H9 (cell line): ENCODE measurements at regions not wholly inside any gene's neighbourhood (a gene's known extent, or its start where the extent isn't known, plus 50 kb on each side); places are given as distances from the start of the nearest gene placed in this dataset.
A peak's percentile ranks its signal among the peaks of the same experiment; 100 is the strongest.

Experiments used
- DNase-seq: peaks from one replicate; pipeline ENCODE4 v3.0.0-alpha.2; 2017
- H2AFZ ChIP-seq: one replicate; pipeline ENCODE4 v1.6.1; 2013; ENCODE audit warnings: mild to moderate bottlenecking, low read length, control low read depth, moderate library complexity
- H2AK5ac ChIP-seq: 2 replicates; pipeline ENCODE4 v1.6.1; 2013; ENCODE audit warnings: low read length, control low read depth, mixed read lengths; ENCODE audit not compliant: insufficient read length
- H2BK120ac ChIP-seq: one replicate; pipeline ENCODE4 v1.6.1; 2013; ENCODE audit warnings: low read depth, mild to moderate bottlenecking, low read length, control low read depth, inconsistent platforms; ENCODE audit not compliant: poor library complexity, severe bottlenecking
- H2BK12ac ChIP-seq: 2 replicates; pipeline ENCODE4 v1.6.1; 2013; ENCODE audit warnings: low read length, control low read depth, mixed read lengths, low read depth; ENCODE audit not compliant: insufficient read length
- H2BK15ac ChIP-seq: 2 replicates; pipeline ENCODE4 v1.6.1; 2013; ENCODE audit warnings: low read depth, low read length, control low read depth
- H2BK20ac ChIP-seq: one replicate; pipeline ENCODE4 v1.6.1; 2013; ENCODE audit warnings: low read depth, mild to moderate bottlenecking, low read length, control low read depth, inconsistent platforms; ENCODE audit not compliant: poor library complexity, severe bottlenecking
- H2BK5ac ChIP-seq: 2 replicates; pipeline ENCODE4 v1.6.1; 2013; ENCODE audit warnings: low read length, control low read depth, mixed read lengths; ENCODE audit not compliant: insufficient read length
- H3K14ac ChIP-seq: 2 replicates; pipeline ENCODE4 v1.6.1; 2013; ENCODE audit warnings: low read length, control low read depth; ENCODE audit not compliant: insufficient read depth
- H3K18ac ChIP-seq: 2 replicates; pipeline ENCODE4 v1.6.1; 2013; ENCODE audit warnings: low read depth, mild to moderate bottlenecking, mixed read lengths, low read length, control low read depth; ENCODE audit not compliant: insufficient read length
- H3K23ac ChIP-seq: 2 replicates; pipeline ENCODE4 v1.6.1; 2013; ENCODE audit warnings: low read length, control low read depth, mixed read lengths, low read depth; ENCODE audit not compliant: insufficient read length
- H3K23me2 ChIP-seq: 2 replicates; pipeline ENCODE4 v1.6.1; 2013; ENCODE audit warnings: low read depth, mild to moderate bottlenecking, mixed read lengths, low read length, control low read depth; ENCODE audit not compliant: insufficient read length, poor library complexity, severe bottlenecking
- H3K27ac ChIP-seq: 2 replicates; pipeline ENCODE4 v1.5.1; 2013; ENCODE audit warnings: low read length, control low read depth, mixed read lengths, low read depth; ENCODE audit not compliant: insufficient read length
- H3K27me3 ChIP-seq: 2 replicates; pipeline ENCODE4 v1.6.1; 2013; ENCODE audit warnings: low read length, control low read depth, inconsistent platforms; ENCODE audit not compliant: insufficient read depth
- H3K4ac ChIP-seq: 2 replicates; pipeline ENCODE4 v1.6.1; 2013; ENCODE audit warnings: low read depth, mild to moderate bottlenecking, control low read depth, inconsistent platforms, low read length, moderate library complexity
- H3K4me1 ChIP-seq: 2 replicates; pipeline ENCODE4 v1.6.1; 2013; ENCODE audit warnings: low read length, control low read depth, inconsistent platforms; ENCODE audit not compliant: insufficient read depth
- H3K4me2 ChIP-seq: 2 replicates; pipeline ENCODE4 v1.6.1; 2013; ENCODE audit warnings: low read length, control low read depth, mixed read lengths; ENCODE audit not compliant: insufficient read length, insufficient read depth
- H3K56ac ChIP-seq: 2 replicates; pipeline ENCODE4 v1.6.1; 2013; ENCODE audit warnings: low read depth, mild to moderate bottlenecking, mixed read lengths, low read length, control low read depth; ENCODE audit not compliant: insufficient read length
- H3K79me1 ChIP-seq: 2 replicates; pipeline ENCODE4 v1.6.1; 2013; ENCODE audit warnings: low read depth, mild to moderate bottlenecking, moderate library complexity, low read length, control low read depth, inconsistent platforms; ENCODE audit not compliant: insufficient read depth, poor library complexity, severe bottlenecking
- H3K79me2 ChIP-seq: 2 replicates; pipeline ENCODE4 v1.6.1; 2013; ENCODE audit warnings: low read length, control low read depth, inconsistent platforms; ENCODE audit not compliant: insufficient read depth
- H3K9ac ChIP-seq: 2 replicates; pipeline ENCODE4 v1.6.1; 2013; ENCODE audit warnings: low read length, control low read depth, mixed read lengths; ENCODE audit not compliant: insufficient read length; ENCODE audit errors: extremely low read depth
- H3K9me3 ChIP-seq: one replicate; pipeline ENCODE4 v1.6.1; 2013; ENCODE audit warnings: low read depth, low read length, inconsistent platforms; ENCODE audit not compliant: control insufficient read depth
- H3T11ph ChIP-seq: one replicate; pipeline ENCODE4 v1.6.1; 2013; ENCODE audit warnings: mild to moderate bottlenecking, low read length, control low read depth, inconsistent platforms
- H4K20me1 ChIP-seq: one replicate; pipeline ENCODE4 v1.6.1; 2013; ENCODE audit not compliant: control insufficient read depth, insufficient read length, insufficient read depth
- H4K5ac ChIP-seq: 2 replicates; pipeline ENCODE4 v1.6.1; 2013; ENCODE audit warnings: low read depth, mild to moderate bottlenecking, mixed read lengths, low read length, control low read depth; ENCODE audit not compliant: insufficient read length
- H4K8ac ChIP-seq: replicated peaks from 2 replicates; pipeline ENCODE4 v1.6.1; 2013; ENCODE audit warnings: low read length, control low read depth, mixed read lengths, low read depth; ENCODE audit not compliant: insufficient read length
- H4K91ac ChIP-seq: 2 replicates; pipeline ENCODE4 v1.6.1; 2013; ENCODE audit warnings: low read depth, mild to moderate bottlenecking, moderate library complexity, mixed read lengths, low read length, control low read depth; ENCODE audit not compliant: insufficient read length
- H3K27ac Mint-ChIP-seq, 3 experiments: 2 replicates in 2 of 3; 3 replicates in 1 of 3; pipeline ENCODE4 v1.8.0; 2020 to 2021; ENCODE audit warnings: mixed read lengths in 3 of 3, mild to moderate bottlenecking in 1 of 3, moderate library complexity in 1 of 3
- H3K27me3 Mint-ChIP-seq: 2 replicates; pipeline ENCODE4 v1.8.0; 2021; ENCODE audit warnings: low read depth, mild to moderate bottlenecking, moderate library complexity, mixed read lengths
- H3K36me3 Mint-ChIP-seq, 3 experiments: 2 replicates in 2 of 3; 3 replicates in 1 of 3; pipeline ENCODE4 v1.8.0; 2020 to 2021; ENCODE audit warnings: low read depth in 3 of 3, mixed read lengths in 3 of 3; ENCODE audit not compliant: insufficient read depth in 1 of 3
- H3K4me1 Mint-ChIP-seq, 2 experiments: 2 replicates each; pipeline ENCODE4 v1.8.0; 2020; ENCODE audit warnings: mixed read lengths in 2 of 2
- H3K4me3 Mint-ChIP-seq, 2 experiments: 2 replicates in 1 of 2; 3 replicates in 1 of 2; pipeline ENCODE4 v1.8.0; 2020 to 2021; ENCODE audit warnings: mild to moderate bottlenecking in 2 of 2, mixed read lengths in 2 of 2, moderate library complexity in 1 of 2
- H3K9me3 Mint-ChIP-seq, 2 experiments: 2 replicates in 1 of 2; 3 replicates in 1 of 2; pipeline ENCODE4 v1.8.0; 2020; ENCODE audit warnings: mild to moderate bottlenecking in 2 of 2, mixed read lengths in 2 of 2, moderate library complexity in 1 of 2
- WGBS: extraction: QIAGEN DNeasy Blood & Tissue Kit; methylation state at CpG from one replicate; pipeline ENCODE4 v1.1.7; 2013; ENCODE audit warnings: missing lambda C conversion rate, low lambda C conversion rate, mixed read lengths; ENCODE audit not compliant: insufficient read length; ENCODE audit errors: extremely low coverage; 5-methylcytosine and 5-hydroxymethylcytosine counted together
- TF ChIP-seq, protein P1 (sequence below): fragments of 200-600 bp; sonication (generic); conservative IDR thresholded peaks from 3 replicates; pipeline ENCODE4 v1.8.0; 2021; ENCODE audit warnings: antibody characterized with exemption, mild to moderate bottlenecking

DNA sequence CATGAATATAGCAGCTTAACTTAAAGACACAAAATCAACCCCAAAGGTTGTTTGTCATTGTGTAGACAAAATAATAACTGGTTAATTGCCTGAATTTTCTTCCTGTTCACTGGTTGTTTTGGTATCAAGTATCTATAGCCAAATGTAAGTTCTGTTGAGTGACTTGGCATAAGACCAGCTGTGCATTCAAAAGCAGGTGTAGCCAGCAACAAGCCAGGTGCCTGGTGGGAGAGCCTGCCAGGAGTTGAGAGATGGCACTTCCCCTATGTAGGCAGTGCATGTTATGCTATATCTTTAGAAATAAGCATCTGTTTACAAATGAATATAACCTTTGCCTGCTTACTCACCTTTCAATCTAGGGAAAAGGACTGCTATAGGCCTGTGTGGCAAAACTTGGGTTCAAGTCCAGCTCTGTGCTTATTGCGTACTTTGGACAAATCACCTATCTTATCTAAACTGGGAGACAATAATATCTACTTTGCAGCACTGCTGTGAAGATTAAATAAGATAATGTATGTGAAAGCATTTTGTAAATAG lies 84.9 kb upstream of the TBL1XR1 start:
- Histone ChIP-seq H3K14ac (no peak overlapping the region), H2AFZ (no peak overlapping the region), H4K8ac (no peak overlapping the region), H2BK20ac (no peak overlapping the region), H3K79me2 (no peaks in the 10 kb centered on the region), H2BK5ac (no peak overlapping the region), H2BK12ac (no peak overlapping the region), H3K79me1 (no peaks in the 10 kb centered on the region), H3K27ac (no peak overlapping the region), H3K23ac (no peak overlapping the region), H3K18ac (no peak overlapping the region), H2BK15ac (no peak overlapping the region), H2BK120ac (no peak overlapping the region), H4K91ac (no peak overlapping the region), H3K4me2 (no peak overlapping the region), H3T11ph (no peak overlapping the region), H3K9ac (no peak overlapping the region), H3K56ac (no peak overlapping the region), H3K9me3 (no peaks in the 10 kb centered on the region), H3K4me1 (peaks cover 5% of the 10 kb centered on the region; the same call in 1 of the 2 replicates), H2AK5ac (no peak overlapping the region), H3K4ac (no peak overlapping the region), H3K23me2 (no peaks in the 10 kb centered on the region), H4K20me1 (no peaks in the 10 kb centered on the region), H3K27me3 (no peaks in the 10 kb centered on the region), H4K5ac (no peak overlapping the region)
- Mint-ChIP-seq H3K27me3 (peaks cover 2% of the 10 kb centered on the region), H3K27ac (peak overlapping the region in 2 of 3 experiments; percentile 42 to 47; a peak in 2 of 7 replicates), H3K9me3 (no peaks in the 10 kb centered on the region; a peak in 3 of 5 replicates), H3K36me3 (no peaks in the 10 kb centered on the region; a peak in 1 of 7 replicates), H3K4me3 (no peak overlapping the region), H3K4me1 (peaks cover 41 to 43% of the 10 kb centered on the region in 2 experiments)
- no CpG with 5 or more reads among the region's 1 CpG for WGBS
- no peak for DNase-seq
- TF ChIP-seq, protein P1, sequence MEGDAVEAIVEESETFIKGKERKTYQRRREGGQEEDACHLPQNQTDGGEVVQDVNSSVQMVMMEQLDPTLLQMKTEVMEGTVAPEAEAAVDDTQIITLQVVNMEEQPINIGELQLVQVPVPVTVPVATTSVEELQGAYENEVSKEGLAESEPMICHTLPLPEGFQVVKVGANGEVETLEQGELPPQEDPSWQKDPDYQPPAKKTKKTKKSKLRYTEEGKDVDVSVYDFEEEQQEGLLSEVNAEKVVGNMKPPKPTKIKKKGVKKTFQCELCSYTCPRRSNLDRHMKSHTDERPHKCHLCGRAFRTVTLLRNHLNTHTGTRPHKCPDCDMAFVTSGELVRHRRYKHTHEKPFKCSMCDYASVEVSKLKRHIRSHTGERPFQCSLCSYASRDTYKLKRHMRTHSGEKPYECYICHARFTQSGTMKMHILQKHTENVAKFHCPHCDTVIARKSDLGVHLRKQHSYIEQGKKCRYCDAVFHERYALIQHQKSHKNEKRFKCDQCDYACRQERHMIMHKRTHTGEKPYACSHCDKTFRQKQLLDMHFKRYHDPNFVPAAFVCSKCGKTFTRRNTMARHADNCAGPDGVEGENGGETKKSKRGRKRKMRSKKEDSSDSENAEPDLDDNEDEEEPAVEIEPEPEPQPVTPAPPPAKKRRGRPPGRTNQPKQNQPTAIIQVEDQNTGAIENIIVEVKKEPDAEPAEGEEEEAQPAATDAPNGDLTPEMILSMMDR = no peak
